Fibroblast of mammary gland (primary cell): ENCODE measurements at regions not wholly inside any gene's neighbourhood (a gene's known extent, or its start where the extent isn't known, plus 50 kb on each side); places are given as distances from the start of the nearest gene placed in this dataset.

ENCODE experiments used
- DNase-seq: peaks from one replicate; pipeline ENCODE4 v3.0.0-alpha.2; 2010; ENCODE audit warnings: low read depth
- H3K4me3 ChIP-seq: 2 replicates; pipeline ENCODE4 v1.5.1; 2011; ENCODE audit warnings: low read depth, mild to moderate bottlenecking, low read length, moderate library complexity; ENCODE audit not compliant: control insufficient read depth
- TF ChIP-seq, protein P1 (sequence below): conservative IDR thresholded peaks from 2 replicates; pipeline ENCODE4 v1.5.1; 2011; ENCODE audit warnings: low read depth, low read length, inconsistent platforms; ENCODE audit not compliant: control insufficient read depth, insufficient read depth

DNA sequence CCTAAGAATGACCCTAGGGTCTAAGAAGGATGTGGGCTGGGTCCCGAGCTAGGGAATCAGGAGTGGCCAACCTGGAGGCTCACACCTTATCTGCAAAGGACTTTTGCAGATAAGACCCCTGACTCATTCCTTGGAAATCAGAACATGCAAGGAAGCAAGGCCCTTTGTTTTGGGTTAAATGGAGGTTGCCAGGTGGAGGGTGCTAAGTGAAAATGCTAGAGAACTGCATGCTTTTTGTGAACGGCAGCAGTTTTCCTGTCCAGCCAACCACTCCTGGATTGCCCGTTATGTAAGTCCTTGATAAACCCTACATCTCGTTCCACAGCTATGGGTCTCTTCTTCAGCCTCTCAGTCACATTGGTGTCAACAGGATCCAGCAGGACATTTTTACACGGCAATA, 52.1 kb upstream of the CST7 start:
- no peak overlapping the region for H3K4me3 ChIP-seq
- no peak for DNase-seq
- TF ChIP-seq, protein P1, sequence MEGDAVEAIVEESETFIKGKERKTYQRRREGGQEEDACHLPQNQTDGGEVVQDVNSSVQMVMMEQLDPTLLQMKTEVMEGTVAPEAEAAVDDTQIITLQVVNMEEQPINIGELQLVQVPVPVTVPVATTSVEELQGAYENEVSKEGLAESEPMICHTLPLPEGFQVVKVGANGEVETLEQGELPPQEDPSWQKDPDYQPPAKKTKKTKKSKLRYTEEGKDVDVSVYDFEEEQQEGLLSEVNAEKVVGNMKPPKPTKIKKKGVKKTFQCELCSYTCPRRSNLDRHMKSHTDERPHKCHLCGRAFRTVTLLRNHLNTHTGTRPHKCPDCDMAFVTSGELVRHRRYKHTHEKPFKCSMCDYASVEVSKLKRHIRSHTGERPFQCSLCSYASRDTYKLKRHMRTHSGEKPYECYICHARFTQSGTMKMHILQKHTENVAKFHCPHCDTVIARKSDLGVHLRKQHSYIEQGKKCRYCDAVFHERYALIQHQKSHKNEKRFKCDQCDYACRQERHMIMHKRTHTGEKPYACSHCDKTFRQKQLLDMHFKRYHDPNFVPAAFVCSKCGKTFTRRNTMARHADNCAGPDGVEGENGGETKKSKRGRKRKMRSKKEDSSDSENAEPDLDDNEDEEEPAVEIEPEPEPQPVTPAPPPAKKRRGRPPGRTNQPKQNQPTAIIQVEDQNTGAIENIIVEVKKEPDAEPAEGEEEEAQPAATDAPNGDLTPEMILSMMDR, result no peak

DNA sequence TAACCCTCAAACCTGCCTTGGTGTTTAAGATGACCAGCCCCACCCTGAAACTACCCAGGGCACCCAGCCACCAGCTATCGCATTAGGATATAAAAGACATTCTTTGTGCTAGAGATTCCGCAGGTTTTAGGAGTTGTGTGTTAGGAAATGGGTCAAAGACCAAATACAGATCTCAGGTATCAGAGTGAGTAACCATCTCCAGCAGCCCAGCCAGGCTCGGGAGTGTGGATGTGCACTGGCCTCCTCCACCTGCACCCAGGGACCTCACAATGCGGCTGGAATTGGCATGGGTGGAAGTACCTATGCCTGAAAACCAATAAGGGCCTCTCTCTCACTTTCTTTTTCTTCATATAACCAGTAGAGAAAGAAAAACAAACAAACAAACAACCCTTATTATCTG, 51.1 kb upstream of the CST7 start:
- H3K4me3 ChIP-seq, result no peak overlapping the region
- DNase-seq, result no peak
- TF ChIP-seq, protein P1, result no peak

DNA sequence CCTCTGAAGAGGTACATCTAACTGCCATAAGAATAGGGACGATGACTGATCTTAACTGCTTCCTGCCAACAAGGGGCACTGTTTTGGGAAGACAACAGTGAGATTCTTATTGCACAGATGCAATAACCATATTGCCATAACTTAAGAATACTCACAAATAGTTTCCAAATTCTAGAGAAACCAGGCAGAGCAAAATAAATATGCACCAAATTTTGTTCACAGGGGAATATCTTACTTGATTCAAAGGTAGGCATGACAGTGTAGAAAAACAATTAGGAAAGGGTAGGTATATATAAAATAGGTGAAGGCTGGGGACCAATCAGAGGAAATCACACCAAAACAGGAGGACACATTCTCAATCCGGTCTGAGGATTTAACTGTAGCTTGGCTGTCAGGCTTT, 49.9 kb upstream of the CST7 start:
- no peak overlapping the region for H3K4me3 ChIP-seq
- TF ChIP-seq, protein P1, result no peak
- no peak for DNase-seq
